ENCODE measurements at regions not wholly inside any gene's neighbourhood (a gene's known extent, or its start where the extent isn't known, plus 50 kb on each side); places are given as distances from the start of the nearest gene placed in this dataset.
"Not testable (repeated sequence)": the region's sequence is repeated elsewhere in the genome, so short reads cannot be mapped to it uniquely, and the experiment has no call there.

- intact Hi-C loops (cut with DNase I), result no loop called here
- ATAC-seq, result no peak
Observed at GRCh38 chr5:14025569-14026286, 81.2 kb upstream of the DNAH5 start.

GRCh38 chr5:14022971-14023370 is 78.5 kb upstream of the DNAH5 start:
- ATAC-seq, result no peak
- intact Hi-C loops (cut with DNase I), result loop anchor here (5.0 kb wide), 1 partner anchor 571 kb away; no protein-coding TSS in a partner anchor
- no peak for DNase-seq (ENCODE audit: low spot score)

More at GRCh38 chr5:14025569-14026286, 81.2 kb upstream of the DNAH5 start:
- no peak for DNase-seq (ENCODE audit: low spot score)

- not testable (repeated sequence) for ATAC-seq; DNase-seq (ENCODE audit: low spot score)
- intact Hi-C loops (cut with DNase I), result loop anchor here (5.0 kb wide), 1 partner anchor 569 kb away; no protein-coding TSS in a partner anchor
Observed at GRCh38 chr5:14020944-14021343, 76.5 kb upstream of the DNAH5 start.

- no peak for ATAC-seq
- intact Hi-C loops (cut with DNase I), result loop anchor here (5.0 kb wide), 1 partner anchor 568 kb away; no protein-coding TSS in a partner anchor
- DNase-seq (ENCODE audit: low spot score), result no peak
Observed at GRCh38 chr5:14019768-14020290, 75.3 kb upstream of the DNAH5 start.

GRCh38 chr5:14017904-14018303 is 73.4 kb upstream of the DNAH5 start:
- no peak for ATAC-seq
- no peak for DNase-seq (ENCODE audit: low spot score)
- intact Hi-C loops (cut with DNase I), result no loop called here

- intact Hi-C loops (cut with DNase I), result no loop called here
- ATAC-seq, result no peak
- DNase-seq (ENCODE audit: low spot score), result no peak
Observed at GRCh38 chr5:14016549-14016948, 72.1 kb upstream of the DNAH5 start.

GRCh38 chr5:14011089-14012020 is 66.9 kb upstream of the DNAH5 start:
- peak; percentile 88 for ATAC-seq

GRCh38 chr5:14009575-14009974 is 65.1 kb upstream of the DNAH5 start:
- no peak for DNase-seq (ENCODE audit: low spot score)
- intact Hi-C loops (cut with DNase I), result no loop called here
- ATAC-seq, result no peak

More at GRCh38 chr5:14011089-14012020, 66.9 kb upstream of the DNAH5 start:
- intact Hi-C loops (cut with DNase I), result no loop called here
- peak; percentile 90 for DNase-seq (ENCODE audit: low spot score)

GRCh38 chr5:14008819-14009311 is 64.4 kb upstream of the DNAH5 start:
- no peak for DNase-seq (ENCODE audit: low spot score)
- intact Hi-C loops (cut with DNase I), result no loop called here
- no peak for ATAC-seq

- ATAC-seq (peak; percentile 88), DNase-seq (ENCODE audit: low spot score) (no peak)
- intact Hi-C loops (cut with DNase I), result no loop called here
Observed at GRCh38 chr5:14006823-14007520, 62.5 kb upstream of the DNAH5 start.

- DNase-seq (ENCODE audit: low spot score) (no peak), ATAC-seq (no peak)
- intact Hi-C loops (cut with DNase I), result no loop called here
Observed at GRCh38 chr5:14004598-14005394, 60.3 kb upstream of the DNAH5 start.

GRCh38 chr5:14003936-14004335 is 59.4 kb upstream of the DNAH5 start:
- no peak for ATAC-seq
- no peak for DNase-seq (ENCODE audit: low spot score)

GRCh38 chr5:14003513-14003912 is 59.0 kb upstream of the DNAH5 start:
- no peak for DNase-seq (ENCODE audit: low spot score)
- intact Hi-C loops (cut with DNase I), result no loop called here
- ATAC-seq, result no peak

More at GRCh38 chr5:14003936-14004335, 59.4 kb upstream of the DNAH5 start:
- intact Hi-C loops (cut with DNase I), result no loop called here

- intact Hi-C loops (cut with DNase I), result no loop called here
- ATAC-seq (no peak), DNase-seq (ENCODE audit: low spot score) (no peak)
Observed at GRCh38 chr5:13998254-13998653, 53.8 kb upstream of the DNAH5 start.

GRCh38 chr5:13997514-13997913 is 53.0 kb upstream of the DNAH5 start:
- ATAC-seq (no peak), DNase-seq (ENCODE audit: low spot score) (no peak)
- intact Hi-C loops (cut with DNase I), result no loop called here

- no peak for ATAC-seq
- DNase-seq (ENCODE audit: low spot score), result no peak
- intact Hi-C loops (cut with DNase I), result no loop called here
Observed at GRCh38 chr5:13994621-13995253, 50.2 kb upstream of the DNAH5 start.

Measured in sciatic nerve (tissue), 2 donors.